SU-DHL-6 (cell line): ENCODE measurements at regions not wholly inside any gene's neighbourhood (a gene's known extent, or its start where the extent isn't known, plus 50 kb on each side); places are given as distances from the start of the nearest gene placed in this dataset.

Source experiments
- H2AFZ ChIP-seq: fragments of 200-600 bp; sonication (generic); 2 replicates; pipeline ENCODE4 v1.6.1; 2014; ENCODE audit warnings: low read depth, mild to moderate bottlenecking, moderate library complexity, mixed read lengths, antibody characterized with exemption, low read length; ENCODE audit not compliant: severe bottlenecking
- H3F3A ChIP-seq: fragments of 200-600 bp; shearing (Covaris generic); 2 replicates; pipeline ENCODE4 v1.6.0; 2016; ENCODE audit warnings: antibody characterized with exemption, mild to moderate bottlenecking; ENCODE audit not compliant: insufficient read depth
- H3K27ac ChIP-seq: fragments of 200-600 bp; sonication (generic); 2 replicates; pipeline ENCODE4 v1.5.1; 2016; ENCODE audit warnings: low read depth, mild to moderate bottlenecking, low read length, moderate library complexity, mixed read lengths
- H3K27me3 ChIP-seq: fragments of 200-600 bp; sonication (generic), shearing (Covaris generic); 2 replicates; pipeline ENCODE4 v1.6.0; 2014; ENCODE audit warnings: mild to moderate bottlenecking, low read length
- H3K36me3 ChIP-seq: fragments of 200-600 bp; sonication (generic); 2 replicates; pipeline ENCODE4 v1.6.1; 2014; ENCODE audit warnings: mild to moderate bottlenecking, low read length, mixed read lengths
- H3K4me2 ChIP-seq: fragments of 300-600, 200-600 bp; shearing (Covaris generic), sonication (generic); 2 replicates; pipeline ENCODE4 v1.6.0; 2014; ENCODE audit warnings: low read length, low read depth, mild to moderate bottlenecking; ENCODE audit not compliant: poor library complexity, severe bottlenecking
- H3K4me3 ChIP-seq: fragments of 200-600 bp; sonication (generic); 2 replicates; pipeline ENCODE4 v1.5.1; 2014; ENCODE audit warnings: antibody characterized with exemption, low read length, mild to moderate bottlenecking, mixed read lengths; ENCODE audit not compliant: insufficient read depth, poor library complexity, severe bottlenecking
- H3K79me2 ChIP-seq: fragments of 200-600 bp; sonication (generic); 2 replicates; pipeline ENCODE4 v1.6.1; 2014; ENCODE audit warnings: mild to moderate bottlenecking, low read length, moderate library complexity; ENCODE audit not compliant: insufficient read depth
- H3K9ac ChIP-seq: fragments of 200-600 bp; sonication (generic); 2 replicates; pipeline ENCODE4 v1.7.0; 2014; ENCODE audit warnings: mild to moderate bottlenecking, low read length
- H3K9me2 ChIP-seq: fragments of 200-600 bp; sonication (generic); replicated peaks from 2 replicates; pipeline ENCODE4 v1.6.1; 2014; ENCODE audit warnings: low read length; ENCODE audit not compliant: insufficient read depth
- H3K9me3 ChIP-seq: fragments of 200-600 bp; sonication (generic); 2 replicates; pipeline ENCODE4 v1.6.1; 2014; ENCODE audit warnings: low read length, mixed read lengths; ENCODE audit not compliant: insufficient read depth
- H4K20me1 ChIP-seq: fragments of 200-600 bp; sonication (generic); 2 replicates; pipeline ENCODE4 v1.6.1; 2014; ENCODE audit warnings: low read depth, mild to moderate bottlenecking, antibody characterized with exemption, low read length, moderate library complexity, mixed read lengths
- CTCF ChIP-seq: fragments of 200-600 bp; sonication (generic); IDR thresholded peaks from one replicate; pipeline ENCODE4 v1.5.1; 2017; ENCODE audit warnings: antibody characterized with exemption, mild to moderate bottlenecking, low read length, moderate library complexity; ENCODE audit not compliant: insufficient read depth, poor library complexity, severe bottlenecking
- EZH2phosphoT487 ChIP-seq: fragments of 200-600 bp; sonication (generic), shearing (Covaris generic); conservative IDR thresholded peaks from 2 replicates; pipeline ENCODE4 v1.6.1; 2018; ENCODE audit warnings: mild to moderate bottlenecking, antibody characterized with exemption, low read length, moderate library complexity, mixed read lengths

- TF ChIP-seq CTCF (no peak), EZH2phosphoT487 (no peak)
- no peaks in the 10 kb centered on the region; the same call in 1 of the 2 replicates for H3K9me3 ChIP-seq
- H3K9ac ChIP-seq = no peak overlapping the region
- no peak overlapping the region for H2AFZ ChIP-seq
- H3K27me3 ChIP-seq = no peaks in the 10 kb centered on the region
- no peak overlapping the region for H3K27ac ChIP-seq
- no peaks in the 10 kb centered on the region for H4K20me1 ChIP-seq
- H3K79me2 ChIP-seq = no peaks in the 10 kb centered on the region
- H3K4me3 ChIP-seq = no peak overlapping the region
- no peaks in the 10 kb centered on the region for H3F3A ChIP-seq
- H3K4me2 ChIP-seq = no peak overlapping the region
- no peaks in the 10 kb centered on the region for H3K36me3 ChIP-seq
- H3K9me2 ChIP-seq = no peaks in the 10 kb centered on the region
These were observed 749.9 kb upstream of the NUDT12 start for GRCh38 chr5:104312481-104312880.

- TF ChIP-seq EZH2phosphoT487 (no peak), CTCF (no peak)
- no peak overlapping the region for H3K4me3 ChIP-seq
- H3K36me3 ChIP-seq = no peaks in the 10 kb centered on the region
- H3K9me3 ChIP-seq = no peaks in the 10 kb centered on the region
- no peak overlapping the region for H3K27ac ChIP-seq
- H3K79me2 ChIP-seq = no peaks in the 10 kb centered on the region
- H4K20me1 ChIP-seq = no peaks in the 10 kb centered on the region
- no peak overlapping the region for H3K9ac ChIP-seq
- H3F3A ChIP-seq = no peaks in the 10 kb centered on the region
- no peak overlapping the region for H2AFZ ChIP-seq
- H3K9me2 ChIP-seq = no peaks in the 10 kb centered on the region
- no peaks in the 10 kb centered on the region for H3K27me3 ChIP-seq
- H3K4me2 ChIP-seq = no peak overlapping the region
These were observed 743.0 kb upstream of the NUDT12 start for GRCh38 chr5:104305602-104306001.

GRCh38 chr5:104299998-104300706 is 737.6 kb upstream of the NUDT12 start:
- Histone ChIP-seq H2AFZ (no peak overlapping the region), H3K27ac (no peak overlapping the region), H3K4me3 (no peak overlapping the region), H3K27me3 (no peaks in the 10 kb centered on the region), H3K4me2 (no peak overlapping the region), H3K9me2 (no peaks in the 10 kb centered on the region), H3K9me3 (no peaks in the 10 kb centered on the region), H3K36me3 (no peaks in the 10 kb centered on the region), H3F3A (no peaks in the 10 kb centered on the region), H3K79me2 (no peaks in the 10 kb centered on the region), H4K20me1 (no peaks in the 10 kb centered on the region), H3K9ac (no peak overlapping the region)
- TF ChIP-seq EZH2phosphoT487 (no peak), CTCF (no peak)

- Histone ChIP-seq H2AFZ (no peak overlapping the region), H3F3A (no peaks in the 10 kb centered on the region), H3K4me2 (no peak overlapping the region), H3K9ac (no peak overlapping the region), H3K4me3 (no peak overlapping the region), H3K9me3 (no peaks in the 10 kb centered on the region), H4K20me1 (no peaks in the 10 kb centered on the region), H3K79me2 (no peaks in the 10 kb centered on the region), H3K27ac (no peak overlapping the region), H3K27me3 (no peaks in the 10 kb centered on the region), H3K9me2 (no peaks in the 10 kb centered on the region), H3K36me3 (no peaks in the 10 kb centered on the region)
- TF ChIP-seq CTCF (no peak), EZH2phosphoT487 (no peak)
These were observed 735.9 kb upstream of the NUDT12 start for GRCh38 chr5:104298518-104298917.
